Trophoblast cell (in vitro differentiated cells and primary cell): ENCODE measurements at regions not wholly inside any gene's neighbourhood (a gene's known extent, or its start where the extent isn't known, plus 50 kb on each side); places are given as distances from the start of the nearest gene placed in this dataset.

Experiments
- DNase-seq, 2 donors: peaks; one replicate each; pipeline ENCODE4 v3.0.0-alpha.2; 2016
- H2AFZ ChIP-seq: 2 replicates; pipeline ENCODE4 v1.6.1; 2013; ENCODE audit warnings: low read length, moderate library complexity, mild to moderate bottlenecking; ENCODE audit not compliant: insufficient read depth, poor library complexity
- H2AK5ac ChIP-seq: 2 replicates; pipeline ENCODE4 v1.6.1; 2013; ENCODE audit warnings: mild to moderate bottlenecking, low read length
- H2BK120ac ChIP-seq: 2 replicates; pipeline ENCODE4 v1.6.1; 2013; ENCODE audit warnings: low read length, mild to moderate bottlenecking, moderate library complexity; ENCODE audit not compliant: insufficient read depth, poor library complexity
- H2BK12ac ChIP-seq: 2 replicates; pipeline ENCODE4 v1.6.1; 2013; ENCODE audit warnings: mild to moderate bottlenecking, low read length, moderate library complexity
- H2BK5ac ChIP-seq: 2 replicates; pipeline ENCODE4 v1.6.1; 2013; ENCODE audit warnings: low read length, low read depth, moderate library complexity, mild to moderate bottlenecking; ENCODE audit not compliant: poor library complexity
- H3K14ac ChIP-seq: 2 replicates; pipeline ENCODE4 v1.6.1; 2013; ENCODE audit warnings: mild to moderate bottlenecking, low read length
- H3K18ac ChIP-seq: 2 replicates; pipeline ENCODE4 v1.6.1; 2013; ENCODE audit warnings: mild to moderate bottlenecking, low read length
- H3K23ac ChIP-seq: 2 replicates; pipeline ENCODE4 v1.6.1; 2013; ENCODE audit warnings: low read length
- H3K27ac ChIP-seq: 2 replicates; pipeline ENCODE4 v1.5.1; 2013; ENCODE audit warnings: low read depth, mild to moderate bottlenecking, inconsistent platforms, low read length, moderate library complexity
- H3K27me3 ChIP-seq: 2 replicates; pipeline ENCODE4 v1.6.1; 2013; ENCODE audit warnings: inconsistent platforms, mild to moderate bottlenecking, low read length, moderate library complexity; ENCODE audit not compliant: insufficient read depth
- H3K36me3 ChIP-seq, 2 experiments: 1 replicate in 1 of 2; 2 replicates in 1 of 2; pipeline ENCODE4 v1.6.1; 2013; ENCODE audit warnings: low read length in 2 of 2, mild to moderate bottlenecking in 2 of 2, moderate library complexity in 1 of 2; ENCODE audit not compliant: insufficient read depth in 2 of 2, control insufficient read depth in 1 of 2
- H3K4ac ChIP-seq: 2 replicates; pipeline ENCODE4 v1.6.1; 2013; ENCODE audit warnings: low read depth, mild to moderate bottlenecking, low read length, moderate library complexity
- H3K4me1 ChIP-seq, 2 experiments: 1 replicate in 1 of 2; 2 replicates in 1 of 2; pipeline ENCODE4 v1.6.1; 2013; ENCODE audit warnings: low read length in 2 of 2, mild to moderate bottlenecking in 2 of 2, moderate library complexity in 1 of 2; ENCODE audit not compliant: insufficient read depth in 2 of 2, control insufficient read depth in 1 of 2
- H3K4me2 ChIP-seq: 2 replicates; pipeline ENCODE4 v1.6.1; 2013; ENCODE audit warnings: inconsistent platforms, mild to moderate bottlenecking, low read length, moderate library complexity
- H3K4me3 ChIP-seq: 2 replicates; pipeline ENCODE4 v1.5.1; 2013; ENCODE audit warnings: mild to moderate bottlenecking, low read depth, low read length, inconsistent platforms
- H3K79me1 ChIP-seq: one replicate; pipeline ENCODE4 v1.6.1; 2013; ENCODE audit warnings: low read length
- H3K79me2 ChIP-seq: 2 replicates; pipeline ENCODE4 v1.6.1; 2013; ENCODE audit warnings: low read length, mild to moderate bottlenecking; ENCODE audit not compliant: control insufficient read depth, insufficient read depth, poor library complexity
- H3K9ac ChIP-seq: 2 replicates; pipeline ENCODE4 v1.6.1; 2013; ENCODE audit warnings: mild to moderate bottlenecking, low read length
- H3K9me3 ChIP-seq: 2 replicates; pipeline ENCODE4 v1.6.1; 2013; ENCODE audit warnings: low read depth, mild to moderate bottlenecking, control low read depth, inconsistent platforms, low read length; ENCODE audit not compliant: insufficient read depth
- H4K12ac ChIP-seq: 2 replicates; pipeline ENCODE4 v1.6.1; 2013; ENCODE audit warnings: low read depth, mild to moderate bottlenecking, low read length, moderate library complexity
- H4K8ac ChIP-seq: 2 replicates; pipeline ENCODE4 v1.6.1; 2013; ENCODE audit warnings: low read depth, mild to moderate bottlenecking, low read length, moderate library complexity
- H4K91ac ChIP-seq: one replicate; pipeline ENCODE4 v1.6.1; 2013; ENCODE audit warnings: low read depth, mild to moderate bottlenecking, low read length, moderate library complexity
- WGBS: extraction: QIAGEN DNeasy Blood & Tissue Kit; methylation state at CpG from one replicate; pipeline ENCODE4 v1.1.7; 2013; ENCODE audit warnings: missing lambda C conversion rate; ENCODE audit not compliant: insufficient read length, insufficient coverage; ENCODE audit errors: extremely low coverage; 5-methylcytosine and 5-hydroxymethylcytosine counted together

DNA sequence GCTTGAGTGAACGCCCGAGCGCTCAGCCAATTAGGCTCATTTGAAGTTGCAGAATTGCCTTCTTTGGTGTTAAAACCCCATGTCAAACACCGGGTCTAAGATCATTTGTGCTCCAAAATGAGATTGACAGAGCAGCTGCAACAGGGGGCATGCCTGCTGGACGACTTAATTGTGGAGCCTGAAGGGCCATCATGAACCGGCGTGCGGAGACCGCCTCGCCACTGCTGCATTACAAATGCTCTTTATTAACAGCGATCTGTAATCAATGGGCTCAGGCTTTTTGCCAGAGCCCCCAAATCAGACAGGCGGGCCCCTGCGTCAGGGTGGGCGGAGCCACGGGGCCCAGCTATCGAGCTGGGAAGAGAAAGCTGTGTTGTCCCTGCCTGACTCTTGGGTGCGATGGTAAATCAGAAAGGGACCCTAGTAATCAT, 183.2 kb downstream of the SIM1 start:
- H3K4me2 ChIP-seq, result peak overlapping the region; percentile 58
- no peak overlapping the region for H2AK5ac ChIP-seq
- no peaks in the 10 kb centered on the region for H3K9me3 ChIP-seq
- H3K23ac ChIP-seq, result no peak overlapping the region
- H3K4me1 ChIP-seq, result peaks cover 2 to 6% of the 10 kb centered on the region in 2 experiments
- H2AFZ ChIP-seq, result peak overlapping the region; percentile 0
- no peaks in the 10 kb centered on the region for H3K27me3 ChIP-seq
- H4K8ac ChIP-seq, result peak overlapping the region; percentile 71
- no peak overlapping the region for H2BK12ac ChIP-seq
- H4K91ac ChIP-seq, result peak overlapping the region; percentile 32
- no peak for DNase-seq
- H4K12ac ChIP-seq, result no peak overlapping the region
- H3K9ac ChIP-seq, result no peak overlapping the region
- peaks cover 2% of the 10 kb centered on the region for H3K79me1 ChIP-seq
- WGBS, result no CpG with 5 or more reads among the region's 17 CpGs
- H2BK5ac ChIP-seq, result no peak overlapping the region
- no peak overlapping the region for H2BK120ac ChIP-seq
- no peak overlapping the region for H3K14ac ChIP-seq
- peak overlapping the region; percentile 5 for H3K4me3 ChIP-seq
- H3K79me2 ChIP-seq, result no peaks in the 10 kb centered on the region
- H3K36me3 ChIP-seq, result no peaks in the 10 kb centered on the region
- no peak overlapping the region for H3K4ac ChIP-seq
- no peak overlapping the region for H3K18ac ChIP-seq
- H3K27ac ChIP-seq, result no peak overlapping the region

DNA sequence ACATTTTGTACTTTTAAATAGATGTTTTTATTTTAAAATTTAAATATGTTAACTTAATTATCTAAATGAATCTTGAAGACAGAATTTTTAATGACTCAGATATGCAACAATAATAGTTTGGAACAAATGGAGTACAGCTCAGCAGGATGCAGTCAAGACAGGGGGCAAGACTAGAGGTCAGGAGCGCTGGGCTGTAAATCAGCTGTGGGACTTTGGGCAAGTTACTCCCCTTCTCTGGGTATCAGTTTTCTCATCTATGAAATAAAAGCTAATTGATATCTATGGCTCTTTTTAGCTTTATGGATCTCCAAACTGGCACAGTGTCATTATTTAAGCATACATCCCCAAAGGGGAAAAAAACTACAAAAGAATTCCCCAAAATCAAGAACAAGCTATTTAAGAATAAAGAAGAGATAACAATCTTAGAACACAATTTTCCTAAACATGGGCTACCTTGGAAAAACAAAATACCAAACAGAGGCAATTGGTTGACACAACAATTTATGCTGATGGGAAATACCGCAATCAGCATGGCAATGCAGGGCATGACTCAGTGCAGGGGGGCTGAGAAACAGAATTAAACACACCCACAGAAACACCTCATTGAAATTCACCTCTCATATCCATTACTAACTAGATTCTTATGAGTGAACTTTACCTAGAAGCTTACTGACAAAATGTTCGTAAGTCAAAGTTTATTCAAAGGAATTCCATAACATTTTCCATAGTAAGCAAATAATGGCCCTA, 188.2 kb downstream of the SIM1 start:
- Histone ChIP-seq H3K18ac (no peak overlapping the region), H3K27ac (no peak overlapping the region), H3K27me3 (no peaks in the 10 kb centered on the region), H3K9me3 (no peaks in the 10 kb centered on the region), H2AK5ac (no peak overlapping the region), H2BK5ac (no peak overlapping the region), H3K14ac (no peak overlapping the region), H3K23ac (no peak overlapping the region), H2AFZ (no peak overlapping the region), H3K4me3 (no peak overlapping the region), H3K4me2 (no peak overlapping the region), H3K79me2 (no peaks in the 10 kb centered on the region), H2BK12ac (no peak overlapping the region), H4K12ac (no peak overlapping the region), H2BK120ac (no peak overlapping the region), H4K91ac (no peak overlapping the region), H3K79me1 (peaks cover under 1% of the 10 kb centered on the region), H3K36me3 (no peaks in the 10 kb centered on the region), H3K4ac (no peak overlapping the region), H3K9ac (no peak overlapping the region), H3K4me1 (peaks cover under 1% of the 10 kb centered on the region in 2 experiments), H4K8ac (no peak overlapping the region)
- WGBS, result no CpG with 5 or more reads among the region's 3 CpGs
- DNase-seq, result no peak

DNA sequence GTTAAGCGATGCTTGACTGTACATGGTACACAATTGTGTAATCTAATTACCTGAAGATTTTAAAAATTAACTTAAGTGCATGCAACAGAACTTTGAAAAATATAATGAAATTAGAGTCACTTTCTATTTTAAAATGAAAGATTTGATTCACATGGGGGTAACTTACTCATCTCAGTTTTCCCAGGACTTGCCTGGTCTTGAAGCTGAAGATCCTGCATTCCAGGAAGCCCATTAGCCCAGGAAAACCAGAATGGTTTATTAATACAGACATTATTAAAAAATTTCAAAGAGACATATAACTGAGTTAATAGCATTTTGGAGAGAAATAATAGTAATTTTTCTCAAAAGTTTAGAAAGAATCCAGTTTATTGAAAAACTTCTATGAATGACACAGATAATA, 190.6 kb downstream of the SIM1 start:
- no peaks in the 10 kb centered on the region for H3K79me2 ChIP-seq
- H3K4me3 ChIP-seq, result no peak overlapping the region
- H4K91ac ChIP-seq, result no peak overlapping the region
- no peak overlapping the region for H3K18ac ChIP-seq
- no peak for DNase-seq
- H3K9ac ChIP-seq, result no peak overlapping the region
- H3K14ac ChIP-seq, result no peak overlapping the region
- no peak overlapping the region for H2BK5ac ChIP-seq
- no peaks in the 10 kb centered on the region for H3K27me3 ChIP-seq
- no peak overlapping the region for H2BK12ac ChIP-seq
- no peak overlapping the region for H2AFZ ChIP-seq
- no peaks in the 10 kb centered on the region for H3K36me3 ChIP-seq
- H3K23ac ChIP-seq, result no peak overlapping the region
- no peak overlapping the region for H3K27ac ChIP-seq
- H3K79me1 ChIP-seq, result no peaks in the 10 kb centered on the region
- no peaks in the 10 kb centered on the region for H3K4me1 ChIP-seq
- WGBS, result no CpG with 5 or more reads among the region's 1 CpG
- no peaks in the 10 kb centered on the region for H3K9me3 ChIP-seq
- H2AK5ac ChIP-seq, result no peak overlapping the region
- no peak overlapping the region for H3K4ac ChIP-seq
- H3K4me2 ChIP-seq, result no peak overlapping the region
- H4K8ac ChIP-seq, result no peak overlapping the region
- no peak overlapping the region for H2BK120ac ChIP-seq
- H4K12ac ChIP-seq, result no peak overlapping the region

- Histone ChIP-seq H2BK5ac (no peak overlapping the region), H3K23ac (no peak overlapping the region), H3K9me3 (no peaks in the 10 kb centered on the region), H2BK120ac (no peak overlapping the region), H2AK5ac (no peak overlapping the region), H3K4me3 (no peak overlapping the region), H3K27ac (no peak overlapping the region), H3K9ac (no peak overlapping the region), H3K4me1 (no peaks in the 10 kb centered on the region), H3K79me1 (no peaks in the 10 kb centered on the region), H3K79me2 (no peaks in the 10 kb centered on the region), H4K8ac (no peak overlapping the region), H3K4ac (no peak overlapping the region), H4K91ac (no peak overlapping the region), H3K27me3 (no peaks in the 10 kb centered on the region), H3K14ac (no peak overlapping the region), H4K12ac (no peak overlapping the region), H3K4me2 (no peak overlapping the region), H3K18ac (no peak overlapping the region), H2AFZ (no peak overlapping the region), H3K36me3 (no peaks in the 10 kb centered on the region), H2BK12ac (no peak overlapping the region)
- WGBS, result no CpG with 5 or more reads among the region's 2 CpGs
- no peak for DNase-seq
Observed at GRCh38 chr6:100271625-100272024, 193.1 kb downstream of the SIM1 start.
